GM10248 (cell line): ENCODE measurements at regions not wholly inside any gene's neighbourhood (a gene's known extent, or its start where the extent isn't known, plus 50 kb on each side); places are given as distances from the start of the nearest gene placed in this dataset.

Experiments used
- CTCF ChIA-PET: fragments of 300-600 bp; sonication (Branson Sonifier 250); formaldehyde crosslinking; extraction: SDS; loops from one replicate; lab custom pipeline; 2021; ENCODE audit warnings: antibody characterized with exemption; lab: Yijun Ruan, JAX
- POLR2A ChIA-PET: fragments of 350-650 bp; sonication (Branson Sonifier 250); formaldehyde crosslinking; extraction: SDS; loops from one replicate; lab custom pipeline; 2020; ENCODE audit warnings: antibody characterized with exemption; lab: Yijun Ruan, JAX
- DNase-seq: peaks from one replicate; pipeline ENCODE4 v3.0.0; 2012; ENCODE audit errors: extremely low spot score
- CTCF ChIP-seq: IDR thresholded peaks from 2 replicates; pipeline ENCODE4 v1.5.1; 2012; ENCODE audit warnings: mild to moderate bottlenecking, low read depth; ENCODE audit errors: extremely low read depth, missing control alignments, control extremely low read depth

- no peak for DNase-seq
- ChIA-PET POLR2A (no interaction called here), CTCF (no interaction called here)
- no peak for TF ChIP-seq CTCF
Observed at GRCh38 chr5:68964679-68965078, 129.1 kb upstream of the SLC30A5 start.

- DNase-seq, result no peak
- POLR2A ChIA-PET, result no interaction called here
- no peak for TF ChIP-seq CTCF
- CTCF ChIA-PET, result no interaction called here
Observed at GRCh38 chr5:68965926-68966325, 127.9 kb upstream of the SLC30A5 start.

GRCh38 chr5:68966596-68966995 lies 127.2 kb upstream of the SLC30A5 start:
- DNase-seq, result no peak
- TF ChIP-seq CTCF, result no peak
- CTCF ChIA-PET, result no interaction called here
- POLR2A ChIA-PET, result no interaction called here

DNA sequence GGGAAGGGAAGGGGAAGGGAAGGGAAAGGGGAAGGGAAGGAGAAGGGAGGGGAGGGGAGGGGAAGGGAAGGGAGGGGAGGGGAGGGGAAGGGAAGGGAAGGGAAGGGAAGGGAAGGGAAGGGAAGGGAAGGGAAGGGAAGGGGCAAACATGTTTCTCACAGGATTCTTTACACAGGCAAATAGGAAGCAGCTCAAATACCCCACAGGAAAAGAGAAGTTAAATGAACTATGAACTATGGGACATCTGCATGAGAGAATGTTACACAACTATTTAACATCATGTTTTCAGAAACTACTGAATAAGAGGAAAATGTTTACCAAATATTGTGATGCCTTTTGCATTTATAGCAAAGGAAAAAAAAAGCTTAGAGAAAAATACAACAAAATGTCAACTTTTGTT lies 125.4 kb upstream of the SLC30A5 start:
- CTCF ChIA-PET, result interaction anchor here (1.3 kb wide), 1 partner anchor 9 kb away, joined by 4 read pairs; no protein-coding TSS in a partner anchor
- POLR2A ChIA-PET, result interaction anchor here (0.6 kb wide), 1 partner anchor 394 kb away, joined by 3 read pairs; no protein-coding TSS in a partner anchor
- TF ChIP-seq CTCF, result no peak
- DNase-seq, result no peak

- TF ChIP-seq CTCF, result no peak
- no peak for DNase-seq
- POLR2A ChIA-PET, result no interaction called here
- CTCF ChIA-PET, result no interaction called here
Observed at GRCh38 chr5:68970617-68971016, 123.2 kb upstream of the SLC30A5 start.

GRCh38 chr5:68973696-68974095 lies 120.1 kb upstream of the SLC30A5 start:
- POLR2A ChIA-PET, result no interaction called here
- DNase-seq, result no peak
- no peak for TF ChIP-seq CTCF
- CTCF ChIA-PET, result interaction anchor here (1.5 kb wide), 1 partner anchor 9 kb away, joined by 5 read pairs; no protein-coding TSS in a partner anchor

DNA sequence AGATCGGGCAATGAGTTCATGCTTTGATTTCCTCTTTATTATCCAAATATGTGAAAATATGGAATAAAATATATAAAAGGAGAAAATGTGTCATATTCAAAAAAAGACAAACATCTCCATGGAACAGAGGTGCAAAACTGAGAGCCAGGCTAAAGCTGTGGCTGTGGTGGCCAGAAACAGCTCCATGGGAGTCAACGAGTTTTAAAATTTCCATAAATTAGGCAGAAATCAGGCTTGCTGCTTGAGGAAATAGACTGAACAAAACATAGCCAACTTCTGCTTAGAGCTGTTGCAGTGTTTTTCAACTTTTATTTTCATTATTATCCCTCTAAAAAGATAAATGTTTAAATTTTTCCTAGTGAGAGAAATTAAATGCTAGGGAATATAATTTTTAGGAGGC lies 110.8 kb upstream of the SLC30A5 start:
- TF ChIP-seq CTCF, result no peak
- ChIA-PET CTCF (interaction anchor here (0.8 to 1.6 kb wide), 5 partner anchors 9 to 1091 kb away, joined by 3 to 5 read pairs (median 3); no protein-coding TSS in a partner anchor), POLR2A (no interaction called here)
- no peak for DNase-seq
